ENCODE measurements at regions not wholly inside any gene's neighbourhood (a gene's known extent, or its start where the extent isn't known, plus 50 kb on each side); places are given as distances from the start of the nearest gene placed in this dataset.
"Not testable (repeated sequence)": the region's sequence is repeated elsewhere in the genome, so short reads cannot be mapped to it uniquely, and the experiment has no call there.

GRCh38 chr4:4050781-4051180, 175.9 kb downstream of the OTOP1 start:
- DNase-seq: not testable (repeated sequence)

GRCh38 chr4:4052933-4053332, 173.8 kb downstream of the OTOP1 start:
- peak; percentile 71 for DNase-seq

- peak; percentile 18 for DNase-seq
Observed at GRCh38 chr4:4057226-4057625, 169.5 kb downstream of the OTOP1 start.

GRCh38 chr4:4084171-4084570, 142.6 kb downstream of the OTOP1 start:
- DNase-seq: not testable (repeated sequence)

GRCh38 chr4:4089716-4090419, 136.9 kb downstream of the OTOP1 start:
- DNase-seq: not testable (repeated sequence)

- not testable (repeated sequence) for DNase-seq
Observed at GRCh38 chr4:4090720-4091119, 136.0 kb downstream of the OTOP1 start.

- DNase-seq: not testable (repeated sequence)
Observed at GRCh38 chr4:4092159-4092558, 134.6 kb downstream of the OTOP1 start.

- not testable (repeated sequence) for DNase-seq
Observed at GRCh38 chr4:4099610-4100009, 127.1 kb downstream of the OTOP1 start.

GRCh38 chr4:4106923-4107322, 119.8 kb downstream of the OTOP1 start:
- not testable (repeated sequence) for DNase-seq

GRCh38 chr4:4107411-4108107, 119.2 kb downstream of the OTOP1 start:
- peak; percentile 13 for DNase-seq

GRCh38 chr4:4115381-4115780, 111.3 kb downstream of the OTOP1 start:
- not testable (repeated sequence) for DNase-seq

GRCh38 chr4:4116901-4117300, 109.8 kb downstream of the OTOP1 start:
- peak; percentile 19 for DNase-seq

- not testable (repeated sequence) for DNase-seq
Observed at GRCh38 chr4:4134368-4134767, 92.4 kb downstream of the OTOP1 start.

GRCh38 chr4:4136621-4137020, 90.1 kb downstream of the OTOP1 start:
- DNase-seq: not testable (repeated sequence)

Data from MV-4-11 (cell line).